Loucy (cell line): ENCODE measurements at regions not wholly inside any gene's neighbourhood (a gene's known extent, or its start where the extent isn't known, plus 50 kb on each side); places are given as distances from the start of the nearest gene placed in this dataset.

Experiments
- EZH2phosphoT487 ChIP-seq: fragments of 200-600 bp; IDR thresholded peaks from 2 replicates; pipeline ENCODE4 v1.6.1; 2018; ENCODE audit warnings: antibody characterized with exemption, mild to moderate bottlenecking, moderate library complexity, borderline replicate concordance
- TF ChIP-seq, protein P1 (sequence below): fragments of 200-600 bp; sonication (generic); conservative IDR thresholded peaks from 2 replicates; pipeline ENCODE4 v1.5.1; 2014; ENCODE audit warnings: mild to moderate bottlenecking, antibody characterized with exemption, low read length

DNA sequence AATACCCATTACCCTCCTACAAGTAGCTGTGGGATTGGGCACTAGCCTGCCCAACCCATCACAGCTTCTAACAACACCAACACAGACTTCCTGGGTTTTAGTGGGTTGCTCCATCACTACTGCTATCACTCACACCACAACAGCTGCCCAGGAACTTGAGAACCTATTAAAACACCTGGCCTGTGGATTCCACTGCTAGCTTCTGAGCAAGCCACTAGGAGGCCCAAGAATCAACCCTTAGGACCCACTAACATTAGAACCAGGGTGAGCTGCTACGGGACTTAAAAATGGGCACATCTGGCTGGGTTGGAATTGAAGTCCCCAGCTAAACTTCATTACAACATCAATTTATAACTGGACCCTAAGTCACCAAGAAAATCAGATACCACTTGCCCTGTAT is 113.2 kb upstream of the TP63 start:
- TF ChIP-seq, protein P1, sequence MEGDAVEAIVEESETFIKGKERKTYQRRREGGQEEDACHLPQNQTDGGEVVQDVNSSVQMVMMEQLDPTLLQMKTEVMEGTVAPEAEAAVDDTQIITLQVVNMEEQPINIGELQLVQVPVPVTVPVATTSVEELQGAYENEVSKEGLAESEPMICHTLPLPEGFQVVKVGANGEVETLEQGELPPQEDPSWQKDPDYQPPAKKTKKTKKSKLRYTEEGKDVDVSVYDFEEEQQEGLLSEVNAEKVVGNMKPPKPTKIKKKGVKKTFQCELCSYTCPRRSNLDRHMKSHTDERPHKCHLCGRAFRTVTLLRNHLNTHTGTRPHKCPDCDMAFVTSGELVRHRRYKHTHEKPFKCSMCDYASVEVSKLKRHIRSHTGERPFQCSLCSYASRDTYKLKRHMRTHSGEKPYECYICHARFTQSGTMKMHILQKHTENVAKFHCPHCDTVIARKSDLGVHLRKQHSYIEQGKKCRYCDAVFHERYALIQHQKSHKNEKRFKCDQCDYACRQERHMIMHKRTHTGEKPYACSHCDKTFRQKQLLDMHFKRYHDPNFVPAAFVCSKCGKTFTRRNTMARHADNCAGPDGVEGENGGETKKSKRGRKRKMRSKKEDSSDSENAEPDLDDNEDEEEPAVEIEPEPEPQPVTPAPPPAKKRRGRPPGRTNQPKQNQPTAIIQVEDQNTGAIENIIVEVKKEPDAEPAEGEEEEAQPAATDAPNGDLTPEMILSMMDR: peak; percentile 49
- TF ChIP-seq EZH2phosphoT487: no peak
